HG03135 (cell line): ENCODE measurements at regions not wholly inside any gene's neighbourhood (a gene's known extent, or its start where the extent isn't known, plus 50 kb on each side); places are given as distances from the start of the nearest gene placed in this dataset.

Source experiments
- ATAC-seq: cut with Tn5 transposase; IDR thresholded peaks from one replicate; pipeline ENCODE4 v1.9.1; 2021; ENCODE audit warnings: mild to moderate bottlenecking, moderate library complexity; ENCODE audit not compliant: unreplicated experiment

- ATAC-seq, result no peak
Observed at GRCh38 chr10:44301781-44302355, 83.0 kb downstream of the CXCL12 start.

GRCh38 chr10:44300666-44301649, 83.9 kb downstream of the CXCL12 start:
- no peak for ATAC-seq

- ATAC-seq, result no peak
Observed at GRCh38 chr10:44298713-44299112, 86.2 kb downstream of the CXCL12 start.

- ATAC-seq, result no peak
Observed at GRCh38 chr10:44297963-44298362, 86.9 kb downstream of the CXCL12 start.

GRCh38 chr10:44295644-44296241, 89.2 kb downstream of the CXCL12 start:
- no peak for ATAC-seq

GRCh38 chr10:44294726-44295412, 90.0 kb downstream of the CXCL12 start:
- ATAC-seq, result no peak

GRCh38 chr10:44293842-44294241, 91.1 kb downstream of the CXCL12 start:
- no peak for ATAC-seq

GRCh38 chr10:44293306-44293778, 91.6 kb downstream of the CXCL12 start:
- no peak for ATAC-seq

- ATAC-seq, result no peak
Observed at GRCh38 chr10:44292390-44293002, 92.4 kb downstream of the CXCL12 start.

GRCh38 chr10:44291091-44291490, 93.8 kb downstream of the CXCL12 start:
- ATAC-seq, result no peak

- no peak for ATAC-seq
Observed at GRCh38 chr10:44289125-44289524, 95.8 kb downstream of the CXCL12 start.

GRCh38 chr10:44287408-44287807, 97.5 kb downstream of the CXCL12 start:
- ATAC-seq, result no peak

GRCh38 chr10:44284198-44285084, 100.5 kb downstream of the CXCL12 start:
- ATAC-seq, result no peak

- no peak for ATAC-seq
Observed at GRCh38 chr10:44282626-44283300, 102.1 kb downstream of the CXCL12 start.

GRCh38 chr10:44281662-44282061, 103.2 kb downstream of the CXCL12 start:
- ATAC-seq, result no peak

GRCh38 chr10:44281089-44281613, 103.7 kb downstream of the CXCL12 start:
- ATAC-seq, result no peak

- ATAC-seq, result no peak
Observed at GRCh38 chr10:44280226-44281014, 104.5 kb downstream of the CXCL12 start.
